Panc1 (cell line): ENCODE measurements at regions not wholly inside any gene's neighbourhood (a gene's known extent, or its start where the extent isn't known, plus 50 kb on each side); places are given as distances from the start of the nearest gene placed in this dataset.

ENCODE experiments used
- CTCF ChIP-seq: fragments of 450-650 bp; IDR thresholded peaks from 2 replicates; pipeline ENCODE4 v1.5.1; 2017; ENCODE audit warnings: mild to moderate bottlenecking
- POLR2AphosphoS5 ChIP-seq: IDR thresholded peaks from 2 replicates; pipeline ENCODE4 v1.6.1; 2012; ENCODE audit warnings: mild to moderate bottlenecking, low read depth, low read length, moderate library complexity
- REST ChIP-seq, 2 experiments: IDR thresholded peaks; 2 replicates each; pipeline ENCODE4 v1.6.1; 2011 to 2012; ENCODE audit warnings: low read depth in 2 of 2, control low read depth in 1 of 2, low read length in 1 of 2, mild to moderate bottlenecking in 1 of 2, moderate library complexity in 1 of 2; ENCODE audit not compliant: insufficient read depth in 1 of 2
- TCF7L2 ChIP-seq: IDR thresholded peaks from 2 replicates; pipeline ENCODE4 v1.6.1; 2011; ENCODE audit warnings: mild to moderate bottlenecking, low read depth, low read length, inconsistent platforms

- TF ChIP-seq CTCF (no peak), POLR2AphosphoS5 (no peak), REST (IDR thresholded peaks at IDR 0.05; ENCODE audit: insufficient read depth in 1 of 2, low read depth in 2 of 2, low read length in 1 of 2) (no peak), TCF7L2 (no peak)
Observed at GRCh38 chr4:163868445-163868844, 374.0 kb downstream of the TMA16 start.
